Fibroblast of lung (primary cell): ENCODE measurements at regions not wholly inside any gene's neighbourhood (a gene's known extent, or its start where the extent isn't known, plus 50 kb on each side); places are given as distances from the start of the nearest gene placed in this dataset.

ENCODE experiments used
- CTCF ChIP-seq, 2 donors: IDR thresholded peaks in 1 of 2; conservative IDR thresholded peaks in 1 of 2; 1 replicate in 1 of 2; 2 replicates in 1 of 2; pipeline ENCODE4 v1.5.1; 2011 to 2012; ENCODE audit warnings: low read length in 2 of 2, control low read depth in 1 of 2, inconsistent platforms in 1 of 2, low read depth in 1 of 2, mild to moderate bottlenecking in 1 of 2
- EZH2 ChIP-seq: IDR thresholded peaks from 2 replicates; pipeline ENCODE4 v1.5.1; 2012; ENCODE audit warnings: low read length, control low read depth, mild to moderate bottlenecking; ENCODE audit errors: missing control alignments

DNA sequence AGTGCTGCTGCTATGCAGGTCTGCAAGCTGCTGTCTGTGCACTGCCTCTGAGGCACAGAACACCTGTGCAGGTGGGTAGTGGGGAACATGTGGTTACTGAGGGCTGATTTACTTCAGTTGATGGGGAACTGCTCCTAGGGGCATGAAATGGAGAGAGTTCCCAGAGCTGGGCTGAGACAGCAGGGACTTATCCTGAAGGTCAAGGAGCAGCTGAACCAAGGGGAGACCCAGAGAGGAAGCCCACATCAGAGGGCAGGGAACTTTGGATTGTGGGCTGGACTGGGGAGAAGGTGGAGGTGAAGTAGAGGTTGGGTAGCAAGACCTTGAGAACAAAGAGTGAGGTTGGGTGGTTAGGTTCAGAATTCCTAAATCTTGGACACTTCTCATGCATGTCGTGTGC is 311.9 kb downstream of the AACS start:
- TF ChIP-seq CTCF (conservative IDR thresholded peaks at IDR 0.05 in 1 of 2, IDR thresholded peaks at IDR 0.05 in 1 of 2; ENCODE audit: low read depth in 1 of 2, low read length in 2 of 2): no peak
- TF ChIP-seq EZH2: no peak
